ENCODE measurements at regions not wholly inside any gene's neighbourhood (a gene's known extent, or its start where the extent isn't known, plus 50 kb on each side); places are given as distances from the start of the nearest gene placed in this dataset.

GRCh38 chrX:38887222-38887621 is 86.0 kb downstream of the MID1IP1 start:
- no peak for DNase-seq (ENCODE audit: low read depth in 2 of 2)

GRCh38 chrX:38890326-38890725 is 89.1 kb downstream of the MID1IP1 start:
- DNase-seq (ENCODE audit: low read depth in 2 of 2) = no peak

GRCh38 chrX:38890963-38891362 is 89.7 kb downstream of the MID1IP1 start:
- no peak for DNase-seq (ENCODE audit: low read depth in 2 of 2)

- DNase-seq (ENCODE audit: low read depth in 2 of 2) = no peak
Observed at GRCh38 chrX:38891641-38892413, 90.6 kb downstream of the MID1IP1 start.

- DNase-seq (ENCODE audit: low read depth in 2 of 2) = no peak
Observed at GRCh38 chrX:38893441-38893840, 92.2 kb downstream of the MID1IP1 start.

GRCh38 chrX:38895775-38896174 is 94.5 kb downstream of the MID1IP1 start:
- DNase-seq (ENCODE audit: low read depth in 2 of 2) = no peak

- DNase-seq (ENCODE audit: low read depth in 2 of 2) = no peak
Observed at GRCh38 chrX:38896724-38897298, 95.6 kb downstream of the MID1IP1 start.

- no peak for DNase-seq (ENCODE audit: low read depth in 2 of 2)
Observed at GRCh38 chrX:38898261-38898660, 97.0 kb downstream of the MID1IP1 start.

GRCh38 chrX:38899650-38900049 is 98.4 kb downstream of the MID1IP1 start:
- no peak for DNase-seq (ENCODE audit: low read depth in 2 of 2)

- no peak for DNase-seq (ENCODE audit: low read depth in 2 of 2)
Observed at GRCh38 chrX:38900719-38901118, 99.5 kb downstream of the MID1IP1 start.

- DNase-seq (ENCODE audit: low read depth in 2 of 2) = no peak
Observed at GRCh38 chrX:38902972-38903492, 101.8 kb downstream of the MID1IP1 start.

- DNase-seq (ENCODE audit: low read depth in 2 of 2) = no peak
Observed at GRCh38 chrX:38916801-38917200, 115.5 kb downstream of the MID1IP1 start.

- no peak for DNase-seq (ENCODE audit: low read depth in 2 of 2)
Observed at GRCh38 chrX:38917954-38918353, 116.7 kb downstream of the MID1IP1 start.

- no peak for DNase-seq (ENCODE audit: low read depth in 2 of 2)
Observed at GRCh38 chrX:38919202-38919601, 117.9 kb downstream of the MID1IP1 start.

- DNase-seq (ENCODE audit: low read depth in 2 of 2) = no peak
Observed at GRCh38 chrX:38919853-38920528, 118.7 kb downstream of the MID1IP1 start.

GRCh38 chrX:38923451-38923969 is 122.3 kb downstream of the MID1IP1 start:
- DNase-seq (ENCODE audit: low read depth in 2 of 2) = no peak

- no peak for DNase-seq (ENCODE audit: low read depth in 2 of 2)
Observed at GRCh38 chrX:38927592-38927991, 126.3 kb downstream of the MID1IP1 start.

- no peak for DNase-seq (ENCODE audit: low read depth in 2 of 2)
Observed at GRCh38 chrX:38929966-38930421, 128.7 kb downstream of the MID1IP1 start.

GRCh38 chrX:38930474-38930873 is 129.2 kb downstream of the MID1IP1 start:
- DNase-seq (ENCODE audit: low read depth in 2 of 2) = no peak

GRCh38 chrX:38935561-38935960 is 134.3 kb downstream of the MID1IP1 start:
- no peak for DNase-seq (ENCODE audit: low read depth in 2 of 2)

- DNase-seq (ENCODE audit: low read depth in 2 of 2) = no peak
Observed at GRCh38 chrX:38937400-38937799, 136.1 kb downstream of the MID1IP1 start.

- no peak for DNase-seq (ENCODE audit: low read depth in 2 of 2)
Observed at GRCh38 chrX:38937926-38938325, 136.7 kb downstream of the MID1IP1 start.

Data from activated CD4-positive, alpha-beta T cell treated with anti-CD3 and anti-CD28 coated beads for 24 hours (primary cell).